ENCODE measurements at regions not wholly inside any gene's neighbourhood (a gene's known extent, or its start where the extent isn't known, plus 50 kb on each side); places are given as distances from the start of the nearest gene placed in this dataset.
"Not testable (repeated sequence)": the region's sequence is repeated elsewhere in the genome, so short reads cannot be mapped to it uniquely, and the experiment has no call there.

GRCh38 chr5:97523336-97523735 lies 340.3 kb upstream of the RIOK2 start:
- not testable (repeated sequence) for TF ChIP-seq ZNF549 (tag by site-specific recombination; IDR thresholded peaks at IDR 0.05); ZSCAN30 (tag by site-specific recombination; IDR thresholded peaks at IDR 0.05); CTCF (tag by site-specific recombination; IDR thresholded peaks at IDR 0.05); ZNF274 (IDR thresholded peaks at IDR 0.05; ENCODE audit: low read length); ZNF274 (tag by site-specific recombination; IDR thresholded peaks at IDR 0.05; ENCODE audit: borderline replicate concordance)
- TF ChIP-seq, protein P1, sequence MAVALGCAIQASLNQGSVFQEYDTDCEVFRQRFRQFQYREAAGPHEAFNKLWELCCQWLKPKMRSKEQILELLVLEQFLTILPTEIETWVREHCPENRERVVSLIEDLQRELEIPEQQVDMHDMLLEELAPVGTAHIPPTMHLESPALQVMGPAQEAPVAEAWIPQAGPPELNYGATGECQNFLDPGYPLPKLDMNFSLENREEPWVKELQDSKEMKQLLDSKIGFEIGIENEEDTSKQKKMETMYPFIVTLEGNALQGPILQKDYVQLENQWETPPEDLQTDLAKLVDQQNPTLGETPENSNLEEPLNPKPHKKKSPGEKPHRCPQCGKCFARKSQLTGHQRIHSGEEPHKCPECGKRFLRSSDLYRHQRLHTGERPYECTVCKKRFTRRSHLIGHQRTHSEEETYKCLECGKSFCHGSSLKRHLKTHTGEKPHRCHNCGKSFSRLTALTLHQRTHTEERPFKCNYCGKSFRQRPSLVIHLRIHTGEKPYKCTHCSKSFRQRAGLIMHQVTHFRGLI (tag by site-specific recombination; IDR thresholded peaks at IDR 0.05) = not testable (repeated sequence)
